ENCODE measurements at regions not wholly inside any gene's neighbourhood (a gene's known extent, or its start where the extent isn't known, plus 50 kb on each side); places are given as distances from the start of the nearest gene placed in this dataset.
A peak's percentile ranks its signal among the peaks of the same experiment; 100 is the strongest.

DNA sequence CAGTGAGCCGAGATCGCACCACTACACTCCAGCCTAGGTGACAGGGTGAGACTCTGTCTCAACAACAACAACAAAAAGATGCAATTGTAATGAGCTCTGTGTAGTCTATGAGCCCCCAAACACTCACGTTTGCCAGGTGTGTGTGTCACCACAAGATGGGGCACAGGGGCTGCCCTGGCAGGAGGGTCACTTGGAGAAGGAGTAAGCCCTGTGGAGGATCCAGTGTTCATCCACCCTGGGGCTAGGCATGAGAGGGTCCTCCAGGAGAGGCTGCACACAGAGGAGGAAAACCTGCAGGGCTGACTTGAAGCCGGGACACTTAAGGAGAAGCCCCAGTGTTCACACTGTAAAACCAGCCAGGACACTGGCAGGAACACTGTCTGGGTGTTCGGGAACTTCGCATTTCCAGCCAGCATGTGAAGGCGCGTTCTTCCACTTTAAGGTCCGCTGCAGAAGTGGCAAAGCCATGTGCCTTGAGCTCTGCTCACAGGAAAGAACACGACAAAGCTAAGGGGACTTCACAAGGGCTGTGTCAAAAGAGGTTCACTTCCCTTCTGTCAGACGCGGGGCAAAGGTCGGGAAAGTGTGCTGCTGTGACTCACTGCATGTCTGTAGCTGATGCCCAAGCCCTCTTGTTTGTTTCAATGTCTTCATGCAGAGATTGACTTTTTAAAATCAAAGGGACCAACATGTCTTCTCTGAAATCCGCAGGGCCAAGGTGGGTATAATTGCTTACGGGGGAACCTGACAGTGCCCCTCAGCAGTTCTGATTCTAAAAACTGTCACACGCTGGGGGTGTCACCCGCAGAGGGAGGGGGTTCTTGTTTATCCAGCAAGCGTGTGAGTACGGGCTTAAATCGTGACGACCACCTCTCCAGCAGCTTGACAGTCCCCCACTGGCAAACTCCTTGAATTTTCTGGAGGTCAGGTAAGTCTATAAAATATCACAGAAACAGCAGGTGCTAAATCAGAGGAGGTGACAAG, 102.8 kb downstream of the RIPK4 start:
- H3K4me3 ChIP-seq: no peak overlapping the region
- DNase-seq (no peak), ATAC-seq (ENCODE audit: insufficient read depth, low FRiP score) (no peak)
- TF ChIP-seq, protein P1, sequence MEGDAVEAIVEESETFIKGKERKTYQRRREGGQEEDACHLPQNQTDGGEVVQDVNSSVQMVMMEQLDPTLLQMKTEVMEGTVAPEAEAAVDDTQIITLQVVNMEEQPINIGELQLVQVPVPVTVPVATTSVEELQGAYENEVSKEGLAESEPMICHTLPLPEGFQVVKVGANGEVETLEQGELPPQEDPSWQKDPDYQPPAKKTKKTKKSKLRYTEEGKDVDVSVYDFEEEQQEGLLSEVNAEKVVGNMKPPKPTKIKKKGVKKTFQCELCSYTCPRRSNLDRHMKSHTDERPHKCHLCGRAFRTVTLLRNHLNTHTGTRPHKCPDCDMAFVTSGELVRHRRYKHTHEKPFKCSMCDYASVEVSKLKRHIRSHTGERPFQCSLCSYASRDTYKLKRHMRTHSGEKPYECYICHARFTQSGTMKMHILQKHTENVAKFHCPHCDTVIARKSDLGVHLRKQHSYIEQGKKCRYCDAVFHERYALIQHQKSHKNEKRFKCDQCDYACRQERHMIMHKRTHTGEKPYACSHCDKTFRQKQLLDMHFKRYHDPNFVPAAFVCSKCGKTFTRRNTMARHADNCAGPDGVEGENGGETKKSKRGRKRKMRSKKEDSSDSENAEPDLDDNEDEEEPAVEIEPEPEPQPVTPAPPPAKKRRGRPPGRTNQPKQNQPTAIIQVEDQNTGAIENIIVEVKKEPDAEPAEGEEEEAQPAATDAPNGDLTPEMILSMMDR (IDR thresholded peaks at IDR 0.05; ENCODE audit: control extremely low read depth, extremely low read depth): no peak
- peaks cover 0 to 10% (median 7%) of the 10 kb centered on the region in 5 donors for H3K4me1 ChIP-seq (ENCODE audit: control insufficient read depth in 5 of 5, insufficient read depth in 5 of 5, low read length in 5 of 5)
- H3K9ac ChIP-seq (ENCODE audit: insufficient read depth in 1 of 2, low read length in 2 of 2): peak overlapping the region in 1 of 2 donors; percentile 2
- H3K9me3 ChIP-seq (ENCODE audit: control insufficient read depth in 4 of 4, insufficient read depth in 3 of 4, low read length in 3 of 4): peaks cover 0 to 1% (median 0%) of the 10 kb centered on the region in 4 donors
- H3K27ac ChIP-seq (ENCODE audit: low read depth in 1 of 2, low read length in 1 of 2): peak overlapping the region in 1 of 2 donors; percentile 27
- H3K27me3 ChIP-seq (ENCODE audit: control insufficient read depth in 3 of 3, insufficient read depth in 3 of 3, low read length in 2 of 3): no peaks in the 10 kb centered on the region
- WGBS, 2 donors: 63 to 72% methylated on average over 21 of the region's 21 CpGs
- H3K36me3 ChIP-seq (ENCODE audit: control insufficient read depth in 4 of 4, insufficient read depth in 4 of 4, low read length in 4 of 4): no peaks in the 10 kb centered on the region

DNA sequence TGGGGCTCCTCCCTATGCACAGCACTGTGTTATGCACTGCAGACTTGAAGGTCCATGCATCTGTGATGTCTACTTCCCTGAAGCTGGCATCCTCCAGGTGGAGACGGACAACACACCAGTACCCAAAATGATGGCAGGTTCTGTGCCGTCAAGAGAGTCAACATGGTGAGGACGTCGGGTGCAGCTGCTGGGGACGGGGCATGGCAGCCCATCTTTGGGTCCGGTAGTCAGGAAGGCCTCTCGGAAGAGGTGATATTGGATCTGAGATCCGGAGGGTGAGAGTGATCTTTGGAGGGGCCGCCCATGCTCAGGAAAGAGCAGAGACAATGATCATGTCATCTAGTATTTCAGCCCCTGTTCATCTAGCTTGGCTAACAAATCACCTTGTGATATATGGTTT, 104.1 kb downstream of the RIPK4 start:
- TF ChIP-seq, protein P1 (IDR thresholded peaks at IDR 0.05; ENCODE audit: control extremely low read depth, extremely low read depth): no peak
- Histone ChIP-seq H3K4me1 (ENCODE audit: control insufficient read depth in 5 of 5, insufficient read depth in 5 of 5, low read length in 5 of 5) (peaks cover 0 to 10% (median 7%) of the 10 kb centered on the region in 5 donors), H3K27me3 (ENCODE audit: control insufficient read depth in 3 of 3, insufficient read depth in 3 of 3, low read length in 2 of 3) (no peaks in the 10 kb centered on the region), H3K27ac (ENCODE audit: low read depth in 1 of 2, low read length in 1 of 2) (no peak overlapping the region), H3K9ac (ENCODE audit: insufficient read depth in 1 of 2, low read length in 2 of 2) (no peak overlapping the region), H3K4me3 (no peak overlapping the region), H3K9me3 (ENCODE audit: control insufficient read depth in 4 of 4, insufficient read depth in 3 of 4, low read length in 3 of 4) (peaks cover 0 to 1% (median 0%) of the 10 kb centered on the region in 4 donors), H3K36me3 (ENCODE audit: control insufficient read depth in 4 of 4, insufficient read depth in 4 of 4, low read length in 4 of 4) (no peaks in the 10 kb centered on the region)
- no peak for ATAC-seq (ENCODE audit: insufficient read depth, low FRiP score)
- DNase-seq: no peak
- 93% methylated on average over 9 of the region's 9 CpGs for WGBS, 2 donors

DNA sequence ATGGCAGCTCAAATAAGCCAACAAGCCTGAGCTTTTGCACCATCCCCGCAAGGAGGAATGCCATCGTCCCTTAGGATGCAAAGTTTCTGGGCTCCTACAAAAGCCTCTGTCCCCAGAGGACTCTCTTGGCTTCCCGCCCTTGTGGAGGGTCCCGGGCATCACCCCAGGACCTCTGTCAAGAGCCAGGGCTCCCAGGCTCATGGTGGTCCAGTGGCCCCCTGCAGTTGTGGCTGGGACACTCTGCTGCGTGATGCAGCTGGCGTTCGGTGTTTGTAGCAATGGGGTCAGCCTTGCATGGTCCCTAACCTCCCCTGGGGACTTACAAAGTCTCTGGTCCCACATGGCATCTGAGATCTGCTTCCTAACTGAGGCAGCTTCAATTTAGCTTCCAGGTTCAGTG, 104.7 kb downstream of the RIPK4 start:
- TF ChIP-seq, protein P1 (IDR thresholded peaks at IDR 0.05; ENCODE audit: control extremely low read depth, extremely low read depth): no peak
- DNase-seq: no peak
- Histone ChIP-seq H3K9me3 (ENCODE audit: control insufficient read depth in 4 of 4, insufficient read depth in 3 of 4, low read length in 3 of 4) (peaks cover 0 to 1% (median 0%) of the 10 kb centered on the region in 4 donors), H3K27me3 (ENCODE audit: control insufficient read depth in 3 of 3, insufficient read depth in 3 of 3, low read length in 2 of 3) (no peaks in the 10 kb centered on the region), H3K27ac (ENCODE audit: low read depth in 1 of 2, low read length in 1 of 2) (no peak overlapping the region), H3K36me3 (ENCODE audit: control insufficient read depth in 4 of 4, insufficient read depth in 4 of 4, low read length in 4 of 4) (no peaks in the 10 kb centered on the region), H3K4me3 (no peak overlapping the region), H3K9ac (ENCODE audit: insufficient read depth in 1 of 2, low read length in 2 of 2) (no peak overlapping the region), H3K4me1 (ENCODE audit: control insufficient read depth in 5 of 5, insufficient read depth in 5 of 5, low read length in 5 of 5) (peaks cover 0 to 10% (median 7%) of the 10 kb centered on the region in 5 donors)
- no peak for ATAC-seq (ENCODE audit: insufficient read depth, low FRiP score)
- 87 to 91% methylated on average over 7 of the region's 7 CpGs for WGBS, 2 donors

Measured in lung (tissue), 11 donors.